RWPE1 (cell line): ENCODE measurements at regions not wholly inside any gene's neighbourhood (a gene's known extent, or its start where the extent isn't known, plus 50 kb on each side); places are given as distances from the start of the nearest gene placed in this dataset.
"Not testable (repeated sequence)": the region's sequence is repeated elsewhere in the genome, so short reads cannot be mapped to it uniquely, and the experiment has no call there.

Experiments
- CTCF ChIA-PET: fragments of 350-600 bp; sonication (Branson Sonifier 250); formaldehyde crosslinking; extraction: SDS; loops from one replicate; lab custom pipeline; 2021; lab: Yijun Ruan, JAX
- POLR2A ChIA-PET: fragments of 400-600 bp; formaldehyde crosslinking; extraction: SDS; loops from one replicate; lab custom pipeline; 2020; ENCODE audit warnings: antibody characterized with exemption; ENCODE audit not compliant: low non-redundant PET; lab: Yijun Ruan, JAX
- DNase-seq: peaks from one replicate; pipeline ENCODE4 v3.0.0; 2012; ENCODE audit warnings: low spot score
- H3K27ac ChIP-seq: fragments of 450-650 bp; 2 replicates; pipeline ENCODE4 v1.5.1; 2017
- CTCF ChIP-seq: fragments of 450-650 bp; conservative IDR thresholded peaks from 2 replicates; pipeline ENCODE4 v1.5.1; 2017; ENCODE audit warnings: low read depth, mild to moderate bottlenecking

- CTCF ChIA-PET: no interaction called here
- H3K27ac ChIP-seq: no peak overlapping the region
- no peak for DNase-seq
- POLR2A ChIA-PET: no interaction called here
- TF ChIP-seq CTCF: no peak
Observed at GRCh38 chr16:27636453-27637240, 86.7 kb downstream of the KATNIP start.

- POLR2A ChIA-PET: no interaction called here
- no peak for TF ChIP-seq CTCF
- CTCF ChIA-PET: interaction anchor here (0.6 to 1.2 kb wide), 5 partner anchors 18 to 199 kb away, joined by 3 to 5 read pairs (median 3); no protein-coding TSS in a partner anchor
- peak; percentile 8 for DNase-seq
- H3K27ac ChIP-seq: no peak overlapping the region
Observed at GRCh38 chr16:27638833-27639560, 89.1 kb downstream of the KATNIP start.

GRCh38 chr16:27639561-27640276, 89.8 kb downstream of the KATNIP start:
- peak; percentile 59 for TF ChIP-seq CTCF
- DNase-seq: peak; percentile 62
- CTCF ChIA-PET: interaction anchor here (0.6 to 1.2 kb wide), 9 partner anchors 8 to 200 kb away, joined by 3 to 5 read pairs (median 3); no protein-coding TSS in a partner anchor
- H3K27ac ChIP-seq: no peak overlapping the region
- POLR2A ChIA-PET: no interaction called here

- POLR2A ChIA-PET: no interaction called here
- no peak for TF ChIP-seq CTCF
- no peak overlapping the region for H3K27ac ChIP-seq
- CTCF ChIA-PET: interaction anchor here (0.6 to 1.2 kb wide), 7 partner anchors 9 to 140 kb away, joined by 3 to 5 read pairs (median 3); no protein-coding TSS in a partner anchor
- peak; percentile 31 for DNase-seq
Observed at GRCh38 chr16:27640277-27640600, 90.3 kb downstream of the KATNIP start.

GRCh38 chr16:27641260-27641659, 91.3 kb downstream of the KATNIP start:
- CTCF ChIA-PET: interaction anchor here (0.6 kb wide), 1 partner anchor 30 kb away, joined by 3 read pairs; no protein-coding TSS in a partner anchor
- no peak for TF ChIP-seq CTCF
- no peak for DNase-seq
- POLR2A ChIA-PET: no interaction called here
- no peak overlapping the region for H3K27ac ChIP-seq

- POLR2A ChIA-PET, H3K27ac ChIP-seq, DNase-seq: not testable (repeated sequence)
- CTCF ChIA-PET: interaction anchor here (0.6 kb wide), 2 partner anchors 29 to 421 kb away, joined by 3 read pairs; no protein-coding TSS in a partner anchor
Observed at GRCh38 chr16:27641734-27642415, 91.9 kb downstream of the KATNIP start.
